KMS-11 (cell line): ENCODE measurements at regions not wholly inside any gene's neighbourhood (a gene's known extent, or its start where the extent isn't known, plus 50 kb on each side); places are given as distances from the start of the nearest gene placed in this dataset.

Experiments
- H2AFZ ChIP-seq: fragments of 200-600 bp; sonication (generic); 2 replicates; pipeline ENCODE4 v1.6.1; 2016; ENCODE audit warnings: antibody characterized with exemption, mixed run types, low read depth
- H3K27ac ChIP-seq: fragments of 200-600 bp; sonication (generic); 2 replicates; pipeline ENCODE4 v1.6.1; 2016; ENCODE audit warnings: mild to moderate bottlenecking, mixed run types
- H3K27me3 ChIP-seq: fragments of 200-600 bp; sonication (generic); 2 replicates; pipeline ENCODE4 v1.6.1; 2017; ENCODE audit warnings: mild to moderate bottlenecking, low read depth, mixed run types, moderate library complexity; ENCODE audit not compliant: insufficient read depth
- H3K36me3 ChIP-seq: fragments of 200-600 bp; sonication (generic); 2 replicates; pipeline ENCODE4 v1.6.1; 2017; ENCODE audit warnings: mild to moderate bottlenecking, mixed run types; ENCODE audit not compliant: insufficient read depth
- H3K4me1 ChIP-seq: fragments of 200-600 bp; sonication (generic); 2 replicates; pipeline ENCODE4 v1.6.1; 2016; ENCODE audit warnings: mild to moderate bottlenecking, low read depth, mixed run types; ENCODE audit not compliant: poor library complexity, severe bottlenecking
- H3K4me2 ChIP-seq: fragments of 200-600 bp; sonication (generic); 2 replicates; pipeline ENCODE4 v1.7.0; 2016; ENCODE audit warnings: mild to moderate bottlenecking, mixed run types
- H3K4me3 ChIP-seq: fragments of 200-600 bp; sonication (generic); IDR thresholded peaks from 2 replicates; pipeline ENCODE4 v1.6.1; 2017; ENCODE audit warnings: low read depth, low read length, mixed read lengths; ENCODE audit not compliant: insufficient read depth
- H3K79me2 ChIP-seq: fragments of 200-600 bp; sonication (generic); 2 replicates; pipeline ENCODE4 v1.6.1; 2016; ENCODE audit warnings: low read depth, mixed run types; ENCODE audit not compliant: insufficient read depth
- H3K9ac ChIP-seq: fragments of 200-600 bp; sonication (generic); 2 replicates; pipeline ENCODE4 v1.6.1; 2016; ENCODE audit warnings: mild to moderate bottlenecking, mixed run types
- H4K20me1 ChIP-seq: fragments of 200-600 bp; sonication (generic); 2 replicates; pipeline ENCODE4 v1.6.1; 2016; ENCODE audit warnings: mild to moderate bottlenecking, mixed run types; ENCODE audit not compliant: insufficient read depth
- TF ChIP-seq, protein P1 (sequence below): fragments of 200-600 bp; sonication (generic); conservative IDR thresholded peaks from 2 replicates; pipeline ENCODE4 v1.6.1; 2017; ENCODE audit warnings: low read depth, mild to moderate bottlenecking, antibody characterized with exemption, low read length, moderate library complexity, mixed read lengths

DNA sequence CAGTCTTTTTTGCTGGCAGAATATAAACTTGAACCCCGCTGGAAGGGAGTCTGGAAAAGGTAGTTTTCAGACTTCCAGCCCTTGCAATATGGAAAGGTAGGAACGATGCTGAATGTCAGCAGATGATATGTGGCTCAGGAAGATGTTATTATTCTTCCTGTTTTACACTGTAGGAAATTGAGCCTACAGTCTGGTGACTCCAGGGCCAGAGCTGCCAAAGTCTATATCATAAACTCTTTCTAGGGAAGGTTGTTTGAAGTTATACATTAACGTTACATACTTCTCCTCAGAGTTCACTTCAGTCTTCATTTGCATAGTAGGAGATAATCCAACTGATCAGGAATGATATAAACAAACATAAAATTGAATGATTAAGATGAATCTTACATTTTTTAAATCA is 141.3 kb downstream of the FAT4 start:
- no peak overlapping the region for H3K4me3 ChIP-seq
- no peaks in the 10 kb centered on the region for H3K36me3 ChIP-seq
- H3K9ac ChIP-seq: no peak overlapping the region
- H3K4me1 ChIP-seq: no peaks in the 10 kb centered on the region
- no peaks in the 10 kb centered on the region for H3K27me3 ChIP-seq
- H4K20me1 ChIP-seq: no peaks in the 10 kb centered on the region
- H3K27ac ChIP-seq: no peak overlapping the region
- H3K4me2 ChIP-seq: no peak overlapping the region
- H3K79me2 ChIP-seq: no peaks in the 10 kb centered on the region
- H2AFZ ChIP-seq: no peak overlapping the region
- TF ChIP-seq, protein P1, sequence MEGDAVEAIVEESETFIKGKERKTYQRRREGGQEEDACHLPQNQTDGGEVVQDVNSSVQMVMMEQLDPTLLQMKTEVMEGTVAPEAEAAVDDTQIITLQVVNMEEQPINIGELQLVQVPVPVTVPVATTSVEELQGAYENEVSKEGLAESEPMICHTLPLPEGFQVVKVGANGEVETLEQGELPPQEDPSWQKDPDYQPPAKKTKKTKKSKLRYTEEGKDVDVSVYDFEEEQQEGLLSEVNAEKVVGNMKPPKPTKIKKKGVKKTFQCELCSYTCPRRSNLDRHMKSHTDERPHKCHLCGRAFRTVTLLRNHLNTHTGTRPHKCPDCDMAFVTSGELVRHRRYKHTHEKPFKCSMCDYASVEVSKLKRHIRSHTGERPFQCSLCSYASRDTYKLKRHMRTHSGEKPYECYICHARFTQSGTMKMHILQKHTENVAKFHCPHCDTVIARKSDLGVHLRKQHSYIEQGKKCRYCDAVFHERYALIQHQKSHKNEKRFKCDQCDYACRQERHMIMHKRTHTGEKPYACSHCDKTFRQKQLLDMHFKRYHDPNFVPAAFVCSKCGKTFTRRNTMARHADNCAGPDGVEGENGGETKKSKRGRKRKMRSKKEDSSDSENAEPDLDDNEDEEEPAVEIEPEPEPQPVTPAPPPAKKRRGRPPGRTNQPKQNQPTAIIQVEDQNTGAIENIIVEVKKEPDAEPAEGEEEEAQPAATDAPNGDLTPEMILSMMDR: no peak

DNA sequence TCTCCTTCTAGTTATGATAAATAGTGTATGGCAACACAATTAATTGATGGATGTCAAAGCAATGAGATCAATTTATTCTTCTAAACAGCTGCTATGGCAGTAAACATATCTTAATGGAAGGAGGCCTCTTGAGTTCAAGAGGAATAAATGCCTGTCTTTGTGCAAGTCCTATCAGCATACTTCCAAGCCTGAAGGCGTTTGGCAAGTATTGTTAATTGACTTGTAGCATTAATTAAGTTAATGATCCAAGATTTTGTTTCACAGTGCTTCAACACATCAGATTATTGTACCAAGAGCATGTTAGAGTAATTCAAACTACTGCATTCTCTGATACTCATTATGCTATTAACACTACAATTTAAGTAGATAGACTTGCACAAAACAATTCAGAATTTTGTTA is 144.8 kb downstream of the FAT4 start:
- H3K4me3 ChIP-seq: no peak overlapping the region

DNA sequence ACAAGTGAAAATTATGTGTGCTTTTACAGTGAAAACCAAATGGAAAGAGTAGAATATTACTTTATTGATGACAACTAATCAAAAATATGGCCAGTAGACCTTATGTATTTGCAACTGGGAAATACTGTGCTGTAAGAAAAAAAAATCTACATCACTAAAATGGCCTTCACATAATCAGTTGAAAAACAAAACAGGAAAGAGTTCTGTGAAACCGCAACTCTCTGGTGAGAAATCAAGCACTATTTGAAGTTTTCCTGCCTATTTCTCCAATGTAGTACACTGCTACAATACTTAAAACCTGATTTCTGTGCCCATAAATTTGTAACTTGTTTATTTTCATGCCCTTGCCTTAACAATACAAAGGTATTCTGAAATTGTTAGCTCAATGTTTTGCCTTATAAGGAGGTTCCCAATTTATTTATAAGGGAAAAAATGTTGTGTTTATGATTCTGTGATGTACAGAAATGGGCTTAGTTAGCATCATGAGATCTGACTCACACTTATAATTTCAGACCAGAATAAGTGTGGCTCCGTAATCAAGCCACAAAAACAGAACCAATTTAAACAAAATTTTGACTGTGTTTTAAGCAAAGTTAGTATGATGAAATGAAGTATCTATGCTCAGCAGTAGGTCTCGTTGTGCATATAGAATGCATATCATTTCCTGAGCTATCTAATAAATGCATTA is 147.1 kb downstream of the FAT4 start:
- H3K36me3 ChIP-seq: no peaks in the 10 kb centered on the region
- H4K20me1 ChIP-seq: no peaks in the 10 kb centered on the region
- H3K27me3 ChIP-seq: no peaks in the 10 kb centered on the region
- H3K9ac ChIP-seq: no peak overlapping the region
- H3K27ac ChIP-seq: no peak overlapping the region
- H3K4me3 ChIP-seq: no peak overlapping the region
- no peaks in the 10 kb centered on the region for H3K4me1 ChIP-seq
- no peak overlapping the region for H2AFZ ChIP-seq
- TF ChIP-seq, protein P1: no peak
- H3K79me2 ChIP-seq: no peaks in the 10 kb centered on the region
- no peak overlapping the region for H3K4me2 ChIP-seq

More for the DNA sequence above, 144.8 kb downstream of the FAT4 start:
- H3K79me2 ChIP-seq: no peaks in the 10 kb centered on the region
- H3K36me3 ChIP-seq: no peaks in the 10 kb centered on the region
- H3K4me1 ChIP-seq: no peaks in the 10 kb centered on the region
- H2AFZ ChIP-seq: no peak overlapping the region
- TF ChIP-seq, protein P1: no peak
- H4K20me1 ChIP-seq: no peaks in the 10 kb centered on the region
- H3K27ac ChIP-seq: no peak overlapping the region
- H3K27me3 ChIP-seq: no peaks in the 10 kb centered on the region
- H3K9ac ChIP-seq: no peak overlapping the region
- no peak overlapping the region for H3K4me2 ChIP-seq

DNA sequence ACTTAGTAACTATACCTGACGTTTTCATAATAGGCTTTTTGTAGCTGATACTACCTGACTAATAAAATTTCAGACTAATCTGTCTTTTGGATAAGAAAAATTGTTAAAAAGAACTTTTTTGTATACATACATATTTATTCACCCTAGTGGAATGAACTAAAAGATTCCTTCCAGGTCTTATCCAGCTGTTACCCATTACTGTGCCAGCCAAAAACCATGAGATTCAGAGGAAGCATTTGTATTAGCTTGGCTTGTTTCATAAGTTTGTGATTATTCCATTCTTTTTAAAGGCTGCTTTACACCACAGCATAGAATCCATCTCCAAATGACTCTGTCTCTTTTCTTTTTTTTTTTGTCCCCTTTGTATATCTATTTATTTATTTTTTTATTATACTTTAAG is 149.4 kb downstream of the FAT4 start:
- no peak overlapping the region for H3K27ac ChIP-seq
- H2AFZ ChIP-seq: no peak overlapping the region
- H3K9ac ChIP-seq: no peak overlapping the region
- no peaks in the 10 kb centered on the region for H3K4me1 ChIP-seq
- TF ChIP-seq, protein P1: no peak
- H3K4me3 ChIP-seq: no peak overlapping the region
- no peaks in the 10 kb centered on the region for H3K79me2 ChIP-seq
- H3K27me3 ChIP-seq: no peaks in the 10 kb centered on the region
- H3K36me3 ChIP-seq: no peaks in the 10 kb centered on the region
- H4K20me1 ChIP-seq: no peaks in the 10 kb centered on the region
- no peak overlapping the region for H3K4me2 ChIP-seq
